Natural killer cell treated with Interleukin-12 subunit alpha and Interleukin-12 subunit beta and Interleukin-15 and Interleukin-18, amount 100 ng/mL, for 72 hours (primary cell): ENCODE measurements at regions not wholly inside any gene's neighbourhood (a gene's known extent, or its start where the extent isn't known, plus 50 kb on each side); places are given as distances from the start of the nearest gene placed in this dataset.
"Not testable (repeated sequence)": the region's sequence is repeated elsewhere in the genome, so short reads cannot be mapped to it uniquely, and the experiment has no call there.

ENCODE experiments used
- ATAC-seq, 2 donors: fragments of 150-1000 bp; cut with Tn5 transposase in 1 of 2; sonication (Bioruptor Pico), chemical (Tn5 transposase) in 1 of 2; 2 replicates each; pipeline ENCODE4 v1.10.0; 2021
- DNase-seq: peaks from one replicate; pipeline ENCODE4 v3.0.0; 2022; ENCODE audit warnings: low spot score
- H3K27ac Mint-ChIP-seq, 2 donors: 1 replicate in 1 of 2; 2 replicates in 1 of 2; pipeline ENCODE4 v1.8.0; 2022; ENCODE audit warnings: mixed read lengths in 2 of 2, mild to moderate bottlenecking in 1 of 2, moderate library complexity in 1 of 2
- H3K27me3 Mint-ChIP-seq, 2 donors: 1 replicate in 1 of 2; 2 replicates in 1 of 2; pipeline ENCODE4 v1.8.0; 2022; ENCODE audit warnings: mixed read lengths in 2 of 2
- H3K36me3 Mint-ChIP-seq: one replicate; pipeline ENCODE4 v1.8.0; 2022; ENCODE audit warnings: mixed read lengths
- H3K4me1 Mint-ChIP-seq, 2 donors: 1 replicate in 1 of 2; 2 replicates in 1 of 2; pipeline ENCODE4 v1.8.0; 2022; ENCODE audit warnings: low read depth in 2 of 2, mixed read lengths in 2 of 2, mild to moderate bottlenecking in 1 of 2
- H3K4me3 Mint-ChIP-seq: one replicate; pipeline ENCODE4 v1.8.0; 2022; ENCODE audit warnings: mixed read lengths
- H3K9me3 Mint-ChIP-seq: 2 replicates; pipeline ENCODE4 v1.8.0; 2022; ENCODE audit warnings: mixed read lengths

DNA sequence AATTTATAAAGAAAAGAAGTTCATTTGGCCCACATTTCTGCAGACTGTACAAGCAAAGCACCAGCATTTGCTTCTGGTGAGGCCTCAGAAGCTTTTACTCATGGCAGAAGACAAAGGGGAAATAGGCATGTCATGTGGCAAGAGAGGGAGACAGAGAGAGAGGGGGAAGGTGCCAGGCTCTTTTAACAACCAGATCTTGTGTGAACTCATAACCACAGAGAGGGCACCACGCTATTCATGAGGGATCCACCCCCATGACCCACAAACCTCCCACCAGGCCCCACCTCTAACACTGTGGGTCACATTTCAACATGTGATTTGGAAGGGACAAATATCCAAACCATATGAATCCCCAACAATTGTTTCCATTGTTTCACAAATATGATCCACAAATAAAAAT is 467.9 kb downstream of the SIPA1L2 start:
- Mint-ChIP-seq H3K27me3 (peaks cover 0 to 2% of the 10 kb centered on the region in 2 donors), H3K9me3 (no peaks in the 10 kb centered on the region), H3K4me1 (no peaks in the 10 kb centered on the region), H3K4me3 (no peak overlapping the region), H3K27ac (no peak overlapping the region), H3K36me3 (no peaks in the 10 kb centered on the region)
- ATAC-seq (no peak), DNase-seq (no peak)

- H3K36me3 Mint-ChIP-seq, H3K4me1 Mint-ChIP-seq, H3K27ac Mint-ChIP-seq, H3K9me3 Mint-ChIP-seq, DNase-seq, H3K27me3 Mint-ChIP-seq, ATAC-seq, H3K4me3 Mint-ChIP-seq: not testable (repeated sequence)
These were observed 471.4 kb downstream of the SIPA1L2 start for GRCh38 chr1:232158558-232158957.

GRCh38 chr1:232156070-232156469 is 473.9 kb downstream of the SIPA1L2 start:
- not testable (repeated sequence) for H3K27ac Mint-ChIP-seq

GRCh38 chr1:232153652-232154051 is 476.3 kb downstream of the SIPA1L2 start:
- Mint-ChIP-seq H3K27ac (no peak overlapping the region), H3K36me3 (no peaks in the 10 kb centered on the region), H3K4me3 (no peak overlapping the region), H3K4me1 (no peaks in the 10 kb centered on the region), H3K27me3 (peaks cover 8 to 18% of the 10 kb centered on the region in 2 donors), H3K9me3 (no peaks in the 10 kb centered on the region)
- ATAC-seq (peak in 1 of 2 donors; percentile 50), DNase-seq (no peak)

More at GRCh38 chr1:232156070-232156469, 473.9 kb downstream of the SIPA1L2 start:
- not testable (repeated sequence) for H3K4me1 Mint-ChIP-seq, H3K9me3 Mint-ChIP-seq, ATAC-seq, DNase-seq, H3K36me3 Mint-ChIP-seq, H3K4me3 Mint-ChIP-seq
- peaks cover 6 to 12% of the 10 kb centered on the region in 2 donors for H3K27me3 Mint-ChIP-seq

DNA sequence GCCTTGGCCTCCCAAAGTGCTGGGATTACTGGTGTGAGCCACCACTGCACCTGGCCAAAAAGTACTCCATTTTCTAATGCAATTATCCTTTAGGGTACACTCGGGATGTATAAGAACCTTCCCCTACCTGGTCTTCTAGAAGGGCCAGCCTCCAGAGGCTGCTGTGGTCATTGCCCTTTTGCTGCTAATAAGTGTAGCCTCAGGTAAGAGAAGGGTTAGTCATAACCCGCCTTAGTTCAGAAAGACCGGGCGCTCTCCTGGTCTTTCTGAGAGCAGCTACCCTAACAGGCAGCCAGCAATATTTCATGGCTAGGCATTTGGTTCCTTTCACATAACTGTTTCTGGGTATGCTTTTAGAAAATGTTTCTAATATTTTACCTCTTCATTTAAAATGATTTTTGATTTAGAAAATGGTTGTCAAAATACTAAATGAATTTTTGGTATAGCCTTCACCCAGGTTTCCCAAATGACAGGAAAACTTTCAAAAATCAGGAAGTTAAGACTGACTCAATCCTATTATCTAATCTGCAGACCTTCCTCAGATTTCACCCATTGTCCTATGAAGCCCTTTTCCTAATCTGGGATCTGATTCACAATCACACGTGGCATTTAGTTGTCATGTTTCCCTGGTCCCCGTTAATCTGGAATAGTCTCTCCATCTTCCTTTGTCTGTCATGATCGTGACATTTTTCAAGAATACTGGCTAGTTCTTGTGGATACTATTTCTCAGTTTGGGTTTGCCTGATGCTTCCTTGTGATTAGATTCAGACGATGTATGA is 479.0 kb downstream of the SIPA1L2 start:
- ATAC-seq (no peak), DNase-seq (no peak)
- no peaks in the 10 kb centered on the region for H3K36me3 Mint-ChIP-seq
- H3K4me1 Mint-ChIP-seq: no peaks in the 10 kb centered on the region
- no peaks in the 10 kb centered on the region for H3K9me3 Mint-ChIP-seq
- no peak overlapping the region for H3K27ac Mint-ChIP-seq
- peaks cover 20 to 36% of the 10 kb centered on the region in 2 donors for H3K27me3 Mint-ChIP-seq
- H3K4me3 Mint-ChIP-seq: no peak overlapping the region

- no peak for DNase-seq
- Mint-ChIP-seq H3K9me3 (no peaks in the 10 kb centered on the region), H3K36me3 (no peaks in the 10 kb centered on the region), H3K27me3 (peaks cover 22 to 36% of the 10 kb centered on the region in 2 donors), H3K4me3 (no peak overlapping the region), H3K4me1 (no peaks in the 10 kb centered on the region), H3K27ac (no peak overlapping the region)
- no peak for ATAC-seq
These were observed 480.4 kb downstream of the SIPA1L2 start for GRCh38 chr1:232149287-232150201.

GRCh38 chr1:232147215-232147614 is 482.7 kb downstream of the SIPA1L2 start:
- ATAC-seq: no peak
- Mint-ChIP-seq H3K4me3 (no peak overlapping the region), H3K27me3 (peaks cover 22 to 29% of the 10 kb centered on the region in 2 donors), H3K9me3 (no peaks in the 10 kb centered on the region), H3K4me1 (no peaks in the 10 kb centered on the region), H3K36me3 (no peaks in the 10 kb centered on the region), H3K27ac (no peak overlapping the region)
- no peak for DNase-seq

GRCh38 chr1:232146514-232146913 is 483.4 kb downstream of the SIPA1L2 start:
- ATAC-seq: no peak
- no peaks in the 10 kb centered on the region for H3K36me3 Mint-ChIP-seq
- peaks cover 20 to 28% of the 10 kb centered on the region in 2 donors for H3K27me3 Mint-ChIP-seq
- no peaks in the 10 kb centered on the region for H3K9me3 Mint-ChIP-seq
- no peaks in the 10 kb centered on the region for H3K4me1 Mint-ChIP-seq
- no peak overlapping the region for H3K4me3 Mint-ChIP-seq
- no peak for DNase-seq
- no peak overlapping the region for H3K27ac Mint-ChIP-seq

GRCh38 chr1:232145768-232146167 is 484.2 kb downstream of the SIPA1L2 start:
- Mint-ChIP-seq H3K9me3 (no peaks in the 10 kb centered on the region), H3K4me1 (no peaks in the 10 kb centered on the region), H3K27ac (no peak overlapping the region), H3K4me3 (no peak overlapping the region), H3K27me3 (peaks cover 18 to 22% of the 10 kb centered on the region in 2 donors), H3K36me3 (no peaks in the 10 kb centered on the region)
- DNase-seq (no peak), ATAC-seq (no peak)

DNA sequence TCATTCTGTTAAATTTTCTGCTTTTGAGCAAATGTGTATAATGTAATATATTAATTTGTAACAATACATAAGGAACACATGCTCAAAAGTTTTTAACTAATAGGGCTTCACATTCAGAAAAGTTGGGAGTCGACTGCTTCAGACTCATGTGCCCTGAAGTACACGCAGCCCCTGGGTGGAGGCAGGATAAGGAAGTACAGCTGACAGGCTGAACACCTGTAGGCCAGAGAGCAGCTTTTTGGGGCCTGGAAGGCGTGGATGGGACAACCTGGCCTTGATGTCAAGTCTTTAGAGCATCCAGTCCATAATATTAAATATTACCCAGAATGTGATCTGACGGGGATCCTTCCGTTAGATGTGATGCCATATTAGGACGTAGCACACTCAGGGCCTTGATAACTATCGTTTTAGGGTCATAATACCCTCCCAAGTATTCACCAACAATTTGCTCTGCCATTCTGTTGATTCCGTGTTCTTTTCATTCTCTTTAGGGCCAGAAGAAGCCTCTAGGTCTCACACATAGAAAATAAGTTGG is 485.2 kb downstream of the SIPA1L2 start:
- no peak for ATAC-seq
- H3K36me3 Mint-ChIP-seq: no peaks in the 10 kb centered on the region
- H3K4me1 Mint-ChIP-seq: no peaks in the 10 kb centered on the region
- no peak overlapping the region for H3K4me3 Mint-ChIP-seq
- H3K9me3 Mint-ChIP-seq: no peaks in the 10 kb centered on the region
- DNase-seq: no peak
- H3K27me3 Mint-ChIP-seq: peaks cover 19 to 22% of the 10 kb centered on the region in 2 donors
- no peak overlapping the region for H3K27ac Mint-ChIP-seq

GRCh38 chr1:232143315-232143886 is 486.5 kb downstream of the SIPA1L2 start:
- H3K27ac Mint-ChIP-seq: no peak overlapping the region

GRCh38 chr1:232142403-232143314 is 487.3 kb downstream of the SIPA1L2 start:
- ATAC-seq: no peak
- no peak for DNase-seq
- Mint-ChIP-seq H3K27me3 (peaks cover 9 to 16% of the 10 kb centered on the region in 2 donors), H3K9me3 (peaks cover 2% of the 10 kb centered on the region), H3K4me1 (no peaks in the 10 kb centered on the region), H3K27ac (no peak overlapping the region), H3K4me3 (no peak overlapping the region), H3K36me3 (no peaks in the 10 kb centered on the region)

More at GRCh38 chr1:232143315-232143886, 486.5 kb downstream of the SIPA1L2 start:
- Mint-ChIP-seq H3K9me3 (peaks cover 2% of the 10 kb centered on the region), H3K36me3 (no peaks in the 10 kb centered on the region), H3K4me3 (no peak overlapping the region), H3K27me3 (peaks cover 15 to 19% of the 10 kb centered on the region in 2 donors), H3K4me1 (no peaks in the 10 kb centered on the region)
- DNase-seq: no peak
- ATAC-seq: no peak

- H3K4me1 Mint-ChIP-seq, H3K4me3 Mint-ChIP-seq, H3K36me3 Mint-ChIP-seq, H3K27ac Mint-ChIP-seq, H3K9me3 Mint-ChIP-seq, DNase-seq, ATAC-seq: not testable (repeated sequence)
- peaks cover 6 to 11% of the 10 kb centered on the region in 2 donors for H3K27me3 Mint-ChIP-seq
These were observed 488.8 kb downstream of the SIPA1L2 start for GRCh38 chr1:232141167-232141448.
